Spinal cord (tissue), 9 donors: ENCODE measurements at regions not wholly inside any gene's neighbourhood (a gene's known extent, or its start where the extent isn't known, plus 50 kb on each side); places are given as distances from the start of the nearest gene placed in this dataset.
"Not testable (repeated sequence)": the region's sequence is repeated elsewhere in the genome, so short reads cannot be mapped to it uniquely, and the experiment has no call there.

Experiments
- DNase-seq, 6 donors: peaks; one replicate each; pipeline versions ENCODE4 v3.0.0 to v3.0.0-alpha.2; 2013 to 2015; ENCODE audit warnings: low spot score in 6 of 6, low read depth in 4 of 6
- H3K27ac ChIP-seq: one replicate; pipeline ENCODE4 v1.5.1; 2013; ENCODE audit warnings: low read depth, low read length, control low read depth
- H3K27me3 ChIP-seq: one replicate; pipeline ENCODE4 v1.6.1; 2013; ENCODE audit warnings: low read length; ENCODE audit not compliant: control insufficient read depth, insufficient read depth
- H3K36me3 ChIP-seq: one replicate; pipeline ENCODE4 v1.6.1; 2013; ENCODE audit warnings: low read length; ENCODE audit not compliant: control insufficient read depth, insufficient read depth
- H3K4me1 ChIP-seq: one replicate; pipeline ENCODE4 v1.6.1; 2013; ENCODE audit warnings: low read length; ENCODE audit not compliant: control insufficient read depth, insufficient read depth
- H3K4me3 ChIP-seq: one replicate; pipeline ENCODE4 v1.5.1; 2013; ENCODE audit warnings: low read depth, low read length, control low read depth
- H3K9me3 ChIP-seq: one replicate; pipeline ENCODE4 v1.6.1; 2013; ENCODE audit warnings: low read length; ENCODE audit not compliant: control insufficient read depth, insufficient read depth
- WGBS: methylation state at CpG from one replicate; pipeline ENCODE4 v1.1.5; 2013; ENCODE audit warnings: missing lambda C conversion rate; ENCODE audit not compliant: insufficient coverage; 5-methylcytosine and 5-hydroxymethylcytosine counted together
- donor health status: healthy.

- H3K27ac ChIP-seq, H3K4me3 ChIP-seq, H3K36me3 ChIP-seq, H3K27me3 ChIP-seq, DNase-seq, H3K9me3 ChIP-seq, H3K4me1 ChIP-seq: not testable (repeated sequence)
- WGBS, result 87% methylated on average over 7 of the region's 23 CpGs
Observed at GRCh38 chr16:31975826-31976419, 102.3 kb downstream of the ZNF267 start.

DNA sequence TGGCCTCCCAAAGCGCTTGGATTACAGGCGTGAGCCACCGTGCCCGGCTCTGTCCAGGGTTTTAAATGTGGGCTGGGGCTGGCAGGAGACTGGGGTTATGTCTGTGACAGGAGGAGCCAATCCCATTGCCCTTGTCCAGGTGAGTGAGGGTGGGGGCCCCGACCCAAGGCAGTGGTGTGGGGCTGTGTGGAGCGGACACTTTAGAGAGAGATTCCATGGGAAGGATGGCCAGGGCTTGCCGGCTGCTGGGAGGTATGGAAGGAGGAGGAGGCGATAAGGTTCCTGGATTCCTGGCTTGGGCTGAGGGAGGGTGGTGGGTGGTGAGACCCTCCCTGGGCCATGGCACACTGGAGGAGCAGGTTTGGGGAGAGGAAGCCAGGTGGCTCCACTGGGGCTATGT, 104.9 kb downstream of the ZNF267 start:
- DNase-seq, H3K27me3 ChIP-seq, H3K4me1 ChIP-seq, H3K27ac ChIP-seq, H3K9me3 ChIP-seq, H3K4me3 ChIP-seq, H3K36me3 ChIP-seq: not testable (repeated sequence)
- 100% methylated on average over 1 of the region's 8 CpGs for WGBS

DNA sequence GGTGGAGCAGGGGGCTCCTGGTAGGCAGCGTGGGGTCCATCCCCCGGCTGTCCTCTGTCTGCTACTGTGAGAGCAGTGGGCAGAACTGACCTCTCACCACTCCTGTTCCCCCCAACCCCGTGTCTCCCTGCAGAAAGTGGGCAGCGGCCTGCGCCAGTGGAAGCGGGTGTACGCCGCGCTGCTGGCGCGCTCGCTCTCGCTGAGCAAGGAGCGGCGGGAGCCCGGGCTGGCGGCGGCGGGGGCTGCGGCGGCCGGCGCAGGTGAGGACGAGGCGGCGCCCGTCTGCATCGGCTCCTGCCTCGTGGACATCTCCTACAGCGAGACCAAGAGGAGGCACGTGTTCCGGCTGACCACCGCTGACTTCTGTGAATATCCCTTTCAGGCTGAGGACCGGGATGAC, 108.1 kb downstream of the ZNF267 start:
- not testable (repeated sequence) for H3K27me3 ChIP-seq, H3K4me1 ChIP-seq, H3K27ac ChIP-seq, H3K9me3 ChIP-seq, H3K4me3 ChIP-seq, H3K36me3 ChIP-seq, DNase-seq
- 78% methylated on average over 11 of the region's 34 CpGs for WGBS

- not testable (repeated sequence) for H3K27me3 ChIP-seq, H3K4me1 ChIP-seq, H3K9me3 ChIP-seq, H3K36me3 ChIP-seq, H3K27ac ChIP-seq, DNase-seq, H3K4me3 ChIP-seq
- WGBS, result 91% methylated on average over 5 of the region's 8 CpGs
Observed at GRCh38 chr16:31982986-31983385, 109.4 kb downstream of the ZNF267 start.

DNA sequence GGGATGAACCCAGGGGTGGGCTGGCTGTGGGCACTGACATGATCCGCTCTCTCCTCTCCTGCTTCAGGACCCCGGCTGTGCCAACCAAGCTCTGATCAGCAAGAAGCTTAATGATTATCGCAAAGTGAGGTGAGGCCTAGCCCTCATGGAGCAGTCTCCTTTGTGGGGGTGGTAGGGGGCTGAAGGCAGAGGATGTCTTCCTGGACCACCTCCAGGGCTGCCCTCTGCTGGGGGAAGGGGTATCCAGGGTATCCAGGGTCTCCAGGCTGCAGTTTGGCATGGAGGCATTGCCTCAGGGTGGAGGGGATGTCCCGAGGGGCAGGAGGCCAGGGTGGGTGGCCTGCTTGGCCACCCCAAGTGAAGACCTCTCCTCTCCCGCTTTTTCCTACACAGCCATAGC, 110.1 kb downstream of the ZNF267 start:
- not testable (repeated sequence) for H3K36me3 ChIP-seq, DNase-seq, H3K4me3 ChIP-seq, H3K27ac ChIP-seq, H3K4me1 ChIP-seq, H3K27me3 ChIP-seq, H3K9me3 ChIP-seq
- no CpG with 5 or more reads among the region's 5 CpGs for WGBS

DNA sequence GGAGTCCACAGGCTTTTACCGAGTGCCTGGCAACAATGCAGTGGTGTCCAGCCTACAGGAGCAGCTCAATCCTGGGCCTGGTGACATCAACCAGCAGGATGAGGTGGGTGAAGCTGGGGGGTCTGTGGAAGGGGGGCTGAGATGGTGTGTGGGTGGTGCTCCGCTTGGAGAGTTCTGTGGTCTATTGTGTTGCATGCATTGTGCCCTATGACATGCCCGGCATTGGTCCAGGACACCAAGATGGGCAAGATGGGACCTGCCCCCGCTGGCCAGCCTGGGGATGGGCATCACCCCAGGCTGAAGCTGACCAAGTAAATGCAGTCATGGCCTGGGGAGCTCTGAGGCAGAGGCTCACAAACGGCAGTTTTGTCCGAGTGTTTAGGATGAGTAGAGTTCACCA, 113.3 kb downstream of the ZNF267 start:
- H3K36me3 ChIP-seq, H3K4me1 ChIP-seq, H3K27ac ChIP-seq, DNase-seq, H3K27me3 ChIP-seq, H3K9me3 ChIP-seq, H3K4me3 ChIP-seq: not testable (repeated sequence)
- WGBS, result 67% methylated on average over 2 of the region's 6 CpGs

DNA sequence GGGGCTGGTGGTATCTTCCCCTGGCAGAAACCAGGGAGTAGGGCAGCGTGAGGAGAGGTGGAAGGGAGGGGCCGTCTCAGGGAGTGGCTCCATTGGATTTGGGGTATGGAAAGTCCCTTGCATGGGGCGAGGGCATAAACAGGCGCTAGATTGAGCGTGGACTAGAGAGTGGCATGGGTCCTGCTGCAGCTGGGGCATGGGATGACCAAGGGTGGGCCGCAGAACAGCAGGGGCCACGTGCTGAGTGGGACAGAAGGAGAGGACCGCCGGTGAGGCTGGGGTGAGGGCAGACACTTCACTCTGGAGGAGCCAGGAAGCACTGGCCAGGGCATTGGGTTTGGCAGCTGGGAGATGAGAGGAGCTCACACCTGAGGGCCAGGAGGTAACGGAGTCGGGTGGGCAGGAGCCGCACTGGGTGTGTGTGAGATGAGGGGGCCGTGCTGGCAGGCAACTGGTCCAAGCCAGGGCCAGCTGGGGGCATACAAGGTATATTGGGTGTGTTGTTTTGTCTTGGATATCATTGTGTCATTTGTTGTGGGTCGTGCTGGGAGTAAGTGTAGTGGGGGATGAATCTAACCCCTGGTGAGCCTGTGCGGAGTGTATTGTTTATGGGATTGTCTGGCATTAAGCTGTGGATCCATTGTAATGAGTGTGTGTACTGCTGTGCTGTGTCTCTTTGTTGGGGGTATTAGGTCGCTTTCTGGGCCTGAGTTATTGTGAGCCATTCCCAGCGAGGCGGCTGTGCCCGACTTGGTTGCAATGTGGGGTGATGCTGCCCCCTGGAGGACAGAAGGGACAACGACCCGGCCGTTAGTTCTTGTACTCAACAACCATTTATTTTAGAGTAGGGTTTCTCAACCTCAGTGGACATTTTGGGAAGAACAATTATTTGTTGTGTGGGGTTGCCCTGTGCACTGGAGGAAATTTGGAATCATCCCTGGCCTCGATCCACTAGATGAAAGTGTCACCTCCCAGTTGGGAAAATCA, 115.3 kb downstream of the ZNF267 start:
- DNase-seq, H3K4me3 ChIP-seq, H3K36me3 ChIP-seq, H3K9me3 ChIP-seq, H3K27ac ChIP-seq, H3K4me1 ChIP-seq, H3K27me3 ChIP-seq: not testable (repeated sequence)
- WGBS, result no CpG with 5 or more reads among the region's 23 CpGs

DNA sequence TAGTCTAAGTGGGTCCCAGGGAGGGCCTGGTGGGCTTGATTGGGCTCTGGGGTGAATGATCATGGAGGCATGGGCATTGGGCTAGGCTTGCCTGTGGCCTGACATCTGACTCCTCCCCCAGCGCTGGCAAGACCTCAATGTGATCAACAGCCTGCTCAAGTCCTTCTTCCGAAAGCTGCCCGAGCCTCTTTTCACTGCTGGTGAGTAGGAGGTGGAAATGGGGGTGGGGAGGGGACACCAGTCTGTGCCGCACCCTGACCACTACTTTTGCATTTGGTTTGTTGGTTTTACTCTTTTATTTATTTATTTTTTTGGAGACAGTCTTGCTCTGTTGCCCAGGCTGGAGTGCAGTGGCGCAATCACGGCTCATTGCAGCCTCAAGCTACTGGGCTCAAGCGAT, 116.7 kb downstream of the ZNF267 start:
- H3K27me3 ChIP-seq, H3K27ac ChIP-seq, H3K4me1 ChIP-seq, DNase-seq, H3K4me3 ChIP-seq, H3K9me3 ChIP-seq, H3K36me3 ChIP-seq: not testable (repeated sequence)
- WGBS, result no CpG with 5 or more reads among the region's 7 CpGs

GRCh38 chr16:31990980-31991379, 117.4 kb downstream of the ZNF267 start:
- 90% methylated on average over 6 of the region's 8 CpGs for WGBS

GRCh38 chr16:31996325-31996724, 122.7 kb downstream of the ZNF267 start:
- H3K27ac ChIP-seq, H3K36me3 ChIP-seq, H3K4me3 ChIP-seq, H3K9me3 ChIP-seq, H3K4me1 ChIP-seq, DNase-seq, H3K27me3 ChIP-seq: not testable (repeated sequence)
- no CpG with 5 or more reads among the region's 3 CpGs for WGBS

More at GRCh38 chr16:31990980-31991379, 117.4 kb downstream of the ZNF267 start:
- not testable (repeated sequence) for DNase-seq, H3K36me3 ChIP-seq, H3K9me3 ChIP-seq, H3K4me3 ChIP-seq, H3K27ac ChIP-seq, H3K27me3 ChIP-seq, H3K4me1 ChIP-seq
